Bronchial epithelial cell (primary cell): ENCODE measurements at regions not wholly inside any gene's neighbourhood (a gene's known extent, or its start where the extent isn't known, plus 50 kb on each side); places are given as distances from the start of the nearest gene placed in this dataset.

Source experiments
- DNase-seq: peaks from one replicate; pipeline ENCODE4 v3.0.0-alpha.2; 2010; ENCODE audit warnings: low read depth
- FAIRE-seq: peaks from 2 replicates; lab custom pipeline; 2011; peaks lifted over from hg19 to GRCh38; lab: Jason Lieb, UNC
- H3K27me3 ChIP-seq: 2 replicates; pipeline ENCODE4 v1.5.1; 2011; ENCODE audit warnings: low read length; ENCODE audit not compliant: control insufficient read depth, insufficient read depth
- H3K36me3 ChIP-seq: 2 replicates; pipeline ENCODE4 v1.5.1; 2011; ENCODE audit warnings: low read length; ENCODE audit not compliant: control insufficient read depth, insufficient read depth
- H3K4me3 ChIP-seq: 2 replicates; pipeline ENCODE4 v1.5.1; 2011; ENCODE audit warnings: mild to moderate bottlenecking, low read depth, low read length, control low read depth
- TF ChIP-seq, protein P1 (sequence below): IDR thresholded peaks from 2 replicates; pipeline ENCODE4 v1.5.1; 2011; ENCODE audit warnings: mild to moderate bottlenecking, moderate library complexity, low read length, control low read depth, inconsistent platforms; ENCODE audit not compliant: insufficient read depth, severe bottlenecking

DNA sequence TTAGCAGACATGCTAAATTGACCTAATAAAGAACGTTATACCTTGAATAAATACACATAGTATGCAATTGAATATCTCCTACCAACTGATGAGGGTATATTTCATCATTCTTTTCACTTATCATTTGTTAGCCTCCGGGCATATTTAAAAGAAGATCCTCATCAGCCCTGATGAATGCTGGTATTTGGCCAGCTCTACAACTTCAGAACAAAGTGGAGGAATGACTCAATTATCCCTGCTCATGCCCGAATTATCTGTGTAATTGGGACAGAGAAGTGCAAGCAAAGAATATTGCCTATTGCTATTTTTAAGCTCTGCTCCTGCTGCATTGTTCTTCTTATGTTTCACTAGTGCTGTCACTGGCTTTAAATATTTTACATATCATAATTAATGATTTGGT lies 622.1 kb downstream of the METTL15 start:
- H3K36me3 ChIP-seq, result no peaks in the 10 kb centered on the region
- no peak overlapping the region for H3K4me3 ChIP-seq
- FAIRE-seq, result no peak
- TF ChIP-seq, protein P1, sequence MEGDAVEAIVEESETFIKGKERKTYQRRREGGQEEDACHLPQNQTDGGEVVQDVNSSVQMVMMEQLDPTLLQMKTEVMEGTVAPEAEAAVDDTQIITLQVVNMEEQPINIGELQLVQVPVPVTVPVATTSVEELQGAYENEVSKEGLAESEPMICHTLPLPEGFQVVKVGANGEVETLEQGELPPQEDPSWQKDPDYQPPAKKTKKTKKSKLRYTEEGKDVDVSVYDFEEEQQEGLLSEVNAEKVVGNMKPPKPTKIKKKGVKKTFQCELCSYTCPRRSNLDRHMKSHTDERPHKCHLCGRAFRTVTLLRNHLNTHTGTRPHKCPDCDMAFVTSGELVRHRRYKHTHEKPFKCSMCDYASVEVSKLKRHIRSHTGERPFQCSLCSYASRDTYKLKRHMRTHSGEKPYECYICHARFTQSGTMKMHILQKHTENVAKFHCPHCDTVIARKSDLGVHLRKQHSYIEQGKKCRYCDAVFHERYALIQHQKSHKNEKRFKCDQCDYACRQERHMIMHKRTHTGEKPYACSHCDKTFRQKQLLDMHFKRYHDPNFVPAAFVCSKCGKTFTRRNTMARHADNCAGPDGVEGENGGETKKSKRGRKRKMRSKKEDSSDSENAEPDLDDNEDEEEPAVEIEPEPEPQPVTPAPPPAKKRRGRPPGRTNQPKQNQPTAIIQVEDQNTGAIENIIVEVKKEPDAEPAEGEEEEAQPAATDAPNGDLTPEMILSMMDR, result no peak
- no peaks in the 10 kb centered on the region for H3K27me3 ChIP-seq
- DNase-seq, result peak; percentile 49

DNA sequence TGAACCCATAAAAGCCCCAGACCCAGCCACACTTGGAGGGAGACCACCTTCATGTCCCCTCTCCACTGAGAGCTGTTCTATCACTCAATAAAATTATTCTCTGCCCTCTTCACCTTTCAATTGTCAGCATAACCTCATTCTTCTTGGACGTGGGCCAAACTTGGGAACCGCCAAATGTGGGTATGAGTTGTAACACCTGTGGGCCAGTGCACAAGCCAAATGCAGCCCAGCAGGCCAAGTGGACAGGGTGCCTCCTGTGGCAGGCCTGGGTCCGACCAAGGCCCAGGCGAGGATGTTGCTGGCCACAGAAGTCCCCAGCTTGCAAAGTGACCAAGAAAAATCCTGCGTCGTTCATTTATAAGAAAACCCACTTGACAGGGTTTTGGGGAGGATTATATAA lies 621.2 kb downstream of the METTL15 start:
- DNase-seq (no peak), FAIRE-seq (no peak)
- Histone ChIP-seq H3K4me3 (no peak overlapping the region), H3K36me3 (no peaks in the 10 kb centered on the region), H3K27me3 (no peaks in the 10 kb centered on the region)
- TF ChIP-seq, protein P1, result no peak

DNA sequence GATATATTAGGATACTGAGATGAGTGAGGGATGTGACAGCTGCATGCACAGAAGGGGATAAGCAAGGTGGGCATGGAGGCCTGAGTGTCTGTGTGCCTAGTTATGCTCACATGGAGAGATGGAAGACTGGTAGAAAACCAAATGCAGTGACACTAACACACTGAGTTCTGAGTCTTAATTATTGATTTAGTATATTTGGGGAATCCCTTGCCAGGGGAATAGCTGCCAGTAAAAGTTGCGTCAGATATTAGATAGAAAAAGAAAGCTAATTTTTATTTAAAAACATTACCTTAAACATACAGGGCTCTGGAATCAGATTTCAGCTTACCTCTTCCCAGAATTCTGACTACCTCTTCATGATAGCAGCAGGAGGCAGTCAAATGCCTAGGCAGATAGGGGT lies 620.5 kb downstream of the METTL15 start:
- Histone ChIP-seq H3K4me3 (no peak overlapping the region), H3K27me3 (no peaks in the 10 kb centered on the region), H3K36me3 (no peaks in the 10 kb centered on the region)
- FAIRE-seq (no peak), DNase-seq (no peak)
- TF ChIP-seq, protein P1, result no peak

DNA sequence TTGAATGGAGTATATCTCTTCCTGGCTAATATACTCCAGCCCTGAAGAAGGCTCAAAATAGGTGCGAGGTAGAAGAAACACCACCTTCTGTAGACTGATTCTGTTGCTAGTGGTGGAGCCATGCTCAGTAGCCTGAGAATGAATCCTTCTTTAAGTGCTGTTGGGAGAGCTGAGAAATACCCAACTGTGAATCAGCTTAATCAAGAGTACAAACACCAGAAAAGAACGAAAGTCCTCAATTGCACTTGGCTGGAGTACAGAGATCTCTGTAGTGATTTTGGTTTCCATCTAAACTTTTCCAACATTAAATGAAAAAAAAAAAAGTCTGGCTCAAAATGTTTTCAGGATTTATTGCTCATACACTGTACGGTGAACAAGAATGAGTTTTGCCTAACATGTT lies 619.1 kb downstream of the METTL15 start:
- H3K27me3 ChIP-seq, result no peaks in the 10 kb centered on the region
- no peak for DNase-seq
- no peaks in the 10 kb centered on the region for H3K36me3 ChIP-seq
- no peak overlapping the region for H3K4me3 ChIP-seq
- TF ChIP-seq, protein P1, result no peak
- FAIRE-seq, result no peak

DNA sequence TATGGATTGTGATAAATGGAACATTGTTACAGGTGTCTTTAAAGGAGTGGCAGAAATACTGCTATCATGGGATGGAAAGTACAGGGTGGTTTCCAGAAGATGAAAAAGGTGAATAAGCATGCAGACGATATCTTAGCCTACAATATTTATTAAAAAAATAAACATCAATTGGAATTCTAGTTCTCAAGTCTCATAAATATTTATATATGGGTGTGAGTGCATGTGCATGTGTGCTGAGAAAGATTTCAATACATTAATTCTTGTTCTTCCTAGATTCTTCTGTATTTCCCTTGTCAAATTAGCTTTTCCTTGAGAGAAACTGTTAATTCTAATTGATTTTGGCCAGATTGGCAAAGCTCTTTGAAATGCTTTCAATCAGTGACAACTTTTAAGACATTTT lies 618.2 kb downstream of the METTL15 start:
- FAIRE-seq, result no peak
- no peaks in the 10 kb centered on the region for H3K27me3 ChIP-seq
- TF ChIP-seq, protein P1, result no peak
- no peak for DNase-seq
- H3K36me3 ChIP-seq, result no peaks in the 10 kb centered on the region
- no peak overlapping the region for H3K4me3 ChIP-seq

DNA sequence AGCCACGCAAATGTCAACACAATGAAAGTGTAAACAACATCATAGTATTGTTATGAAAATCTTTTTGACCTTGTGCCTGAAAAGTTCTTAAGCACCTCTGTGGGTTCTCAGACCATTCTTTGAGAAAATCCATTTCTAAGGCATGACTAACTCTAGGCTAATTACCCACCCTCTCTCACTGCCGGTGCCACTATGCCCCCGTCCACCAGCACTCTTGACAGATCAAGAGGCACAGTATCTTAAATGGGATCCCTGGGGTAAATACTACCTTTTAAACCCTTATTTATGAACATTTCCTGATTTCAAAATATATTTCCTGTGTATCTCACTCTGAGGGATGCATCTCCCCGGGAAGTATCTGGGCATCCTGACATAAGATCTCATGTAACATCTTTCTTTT lies 607.5 kb downstream of the METTL15 start:
- Histone ChIP-seq H3K4me3 (no peak overlapping the region), H3K36me3 (no peaks in the 10 kb centered on the region), H3K27me3 (no peaks in the 10 kb centered on the region)
- no peak for FAIRE-seq
- TF ChIP-seq, protein P1, result no peak
- DNase-seq, result no peak
